ENCODE measurements at regions not wholly inside any gene's neighbourhood (a gene's known extent, or its start where the extent isn't known, plus 50 kb on each side); places are given as distances from the start of the nearest gene placed in this dataset.
A peak's percentile ranks its signal among the peaks of the same experiment; 100 is the strongest.
"Not testable (repeated sequence)": the region's sequence is repeated elsewhere in the genome, so short reads cannot be mapped to it uniquely, and the experiment has no call there.

DNA sequence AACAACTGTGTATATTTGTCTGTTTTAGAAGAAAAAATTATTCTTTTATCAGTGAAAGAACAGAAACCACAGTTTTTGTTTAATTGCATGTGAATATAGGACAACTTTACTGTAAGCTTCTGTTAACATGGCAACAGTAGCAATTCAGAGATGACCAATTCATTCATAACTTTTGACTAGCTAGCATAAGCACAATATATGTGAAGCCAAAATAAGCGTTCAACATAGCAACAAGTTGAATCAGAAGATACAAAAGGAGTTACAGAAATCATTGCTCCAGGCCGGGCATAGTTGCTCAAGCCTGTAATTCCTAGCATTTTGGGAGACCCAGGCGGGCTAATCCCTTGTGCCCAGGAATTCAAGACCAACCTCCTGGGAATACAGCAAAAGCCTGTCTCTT is 197.1 kb upstream of the GPC6 start:
- no peak for DNase-seq (ENCODE audit: low read depth)
- TF ChIP-seq, protein P1, sequence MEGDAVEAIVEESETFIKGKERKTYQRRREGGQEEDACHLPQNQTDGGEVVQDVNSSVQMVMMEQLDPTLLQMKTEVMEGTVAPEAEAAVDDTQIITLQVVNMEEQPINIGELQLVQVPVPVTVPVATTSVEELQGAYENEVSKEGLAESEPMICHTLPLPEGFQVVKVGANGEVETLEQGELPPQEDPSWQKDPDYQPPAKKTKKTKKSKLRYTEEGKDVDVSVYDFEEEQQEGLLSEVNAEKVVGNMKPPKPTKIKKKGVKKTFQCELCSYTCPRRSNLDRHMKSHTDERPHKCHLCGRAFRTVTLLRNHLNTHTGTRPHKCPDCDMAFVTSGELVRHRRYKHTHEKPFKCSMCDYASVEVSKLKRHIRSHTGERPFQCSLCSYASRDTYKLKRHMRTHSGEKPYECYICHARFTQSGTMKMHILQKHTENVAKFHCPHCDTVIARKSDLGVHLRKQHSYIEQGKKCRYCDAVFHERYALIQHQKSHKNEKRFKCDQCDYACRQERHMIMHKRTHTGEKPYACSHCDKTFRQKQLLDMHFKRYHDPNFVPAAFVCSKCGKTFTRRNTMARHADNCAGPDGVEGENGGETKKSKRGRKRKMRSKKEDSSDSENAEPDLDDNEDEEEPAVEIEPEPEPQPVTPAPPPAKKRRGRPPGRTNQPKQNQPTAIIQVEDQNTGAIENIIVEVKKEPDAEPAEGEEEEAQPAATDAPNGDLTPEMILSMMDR (IDR thresholded peaks at IDR 0.05; ENCODE audit: insufficient read depth, low read depth, low read length) = no peak
- no peak overlapping the region for H3K4me3 ChIP-seq (ENCODE audit: low read depth, low read length)

DNA sequence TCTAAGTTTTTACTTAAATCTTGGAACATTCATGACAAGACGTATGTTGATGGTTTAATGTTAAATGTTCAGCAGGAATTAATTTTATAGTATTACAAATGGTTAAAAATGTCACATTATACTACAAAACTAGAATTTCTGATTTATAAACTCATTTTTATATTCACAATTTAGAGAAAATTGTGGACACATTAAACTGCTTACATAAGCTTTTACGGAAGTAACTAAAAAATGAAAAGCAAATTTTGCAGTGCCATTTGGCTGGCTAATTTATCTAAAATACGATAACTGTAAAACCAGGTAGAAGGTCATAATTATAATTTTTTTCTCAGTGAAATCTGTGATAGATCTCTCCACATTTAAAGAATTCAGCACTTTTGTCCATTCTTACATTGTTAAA is 190.2 kb upstream of the GPC6 start:
- TF ChIP-seq, protein P1 (IDR thresholded peaks at IDR 0.05; ENCODE audit: insufficient read depth, low read depth, low read length) = no peak
- no peak for DNase-seq (ENCODE audit: low read depth)
- H3K4me3 ChIP-seq (ENCODE audit: low read depth, low read length) = no peak overlapping the region

DNA sequence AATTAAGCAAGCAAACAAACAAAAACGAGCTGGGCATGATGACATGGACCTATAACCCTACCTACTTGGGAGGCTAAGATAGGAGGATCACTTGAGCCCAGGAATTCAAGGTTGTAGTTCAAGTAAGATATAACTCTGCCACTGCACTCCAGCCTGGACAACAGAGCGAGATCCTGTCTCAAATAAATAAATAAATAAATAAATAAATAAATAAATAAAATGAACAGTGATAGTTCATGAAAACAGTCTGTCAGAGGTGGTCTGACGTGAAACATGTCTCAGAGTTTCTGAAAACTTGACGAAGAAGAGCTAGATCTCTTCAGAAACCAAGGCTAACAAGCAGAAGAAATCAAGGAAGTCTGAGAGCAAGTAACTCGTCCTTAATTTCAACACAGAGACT is 188.8 kb upstream of the GPC6 start:
- no peak overlapping the region for H3K4me3 ChIP-seq (ENCODE audit: low read depth, low read length)
- no peak for DNase-seq (ENCODE audit: low read depth)
- TF ChIP-seq, protein P1 (IDR thresholded peaks at IDR 0.05; ENCODE audit: insufficient read depth, low read depth, low read length) = no peak

- TF ChIP-seq, protein P1 (IDR thresholded peaks at IDR 0.05; ENCODE audit: insufficient read depth, low read depth, low read length) = no peak
- no peak overlapping the region for H3K4me3 ChIP-seq (ENCODE audit: low read depth, low read length)
- no peak for DNase-seq (ENCODE audit: low read depth)
These were observed 188.4 kb upstream of the GPC6 start for GRCh38 chr13:93038187-93038586.

DNA sequence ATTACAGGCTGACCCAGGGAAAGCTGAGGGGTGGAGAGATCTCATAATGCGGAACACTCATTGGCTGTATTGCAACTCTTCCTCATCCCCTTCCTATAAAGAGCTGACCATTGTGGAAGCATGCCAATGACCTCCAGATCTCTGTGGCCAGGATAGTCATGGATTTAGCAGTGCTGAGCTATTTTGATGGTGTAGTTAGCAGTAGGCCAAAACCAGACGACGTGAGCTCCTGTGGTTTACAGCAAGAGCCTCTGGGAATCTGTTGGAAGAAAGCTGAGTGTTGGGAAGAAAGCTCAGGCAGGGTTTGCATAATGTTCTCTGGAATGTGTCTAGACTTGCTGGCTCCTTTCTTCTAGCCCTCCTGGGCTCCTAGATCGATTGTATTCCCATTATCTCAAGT is 187.5 kb upstream of the GPC6 start:
- peak; percentile 46 for DNase-seq (ENCODE audit: low read depth)
- TF ChIP-seq, protein P1 (IDR thresholded peaks at IDR 0.05; ENCODE audit: insufficient read depth, low read depth, low read length) = no peak
- H3K4me3 ChIP-seq (ENCODE audit: low read depth, low read length) = no peak overlapping the region

- not testable (repeated sequence) for DNase-seq (ENCODE audit: low read depth); H3K4me3 ChIP-seq (ENCODE audit: low read depth, low read length)
These were observed 185.0 kb upstream of the GPC6 start for GRCh38 chr13:93041566-93041965.

DNA sequence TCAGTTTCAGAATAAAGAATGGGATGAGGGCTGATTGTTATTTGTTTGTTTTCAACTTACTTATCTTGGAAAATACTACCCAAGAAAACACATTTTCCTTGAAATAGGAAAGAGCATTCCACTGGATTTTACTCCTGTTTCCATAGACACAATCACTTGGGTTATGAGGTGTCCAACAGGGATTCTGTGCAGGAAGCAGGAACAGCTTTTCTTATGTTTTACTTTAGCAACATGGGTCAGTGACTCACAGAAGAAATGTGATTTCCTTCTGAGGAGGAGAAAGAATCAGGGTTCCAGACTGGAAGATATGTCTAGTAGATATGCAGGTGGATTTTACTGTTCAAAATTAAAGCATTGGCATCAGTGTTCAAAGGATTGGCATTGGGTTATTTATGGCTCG is 180.8 kb upstream of the GPC6 start:
- no peak overlapping the region for H3K4me3 ChIP-seq (ENCODE audit: low read depth, low read length)
- DNase-seq (ENCODE audit: low read depth) = no peak
- TF ChIP-seq, protein P1 (IDR thresholded peaks at IDR 0.05; ENCODE audit: insufficient read depth, low read depth, low read length) = no peak

All from fibroblast of villous mesenchyme (primary cell).